Lower leg skin (tissue), 4 donors: ENCODE measurements at regions not wholly inside any gene's neighbourhood (a gene's known extent, or its start where the extent isn't known, plus 50 kb on each side); places are given as distances from the start of the nearest gene placed in this dataset.
"Not testable (repeated sequence)": the region's sequence is repeated elsewhere in the genome, so short reads cannot be mapped to it uniquely, and the experiment has no call there.

Experiments used
- DNase-seq, 2 donors: peaks; one replicate each; pipeline ENCODE4 v3.0.0-alpha.2; 2019; ENCODE audit warnings: low spot score in 2 of 2
- H3K4me3 ChIP-seq: fragments of 200-600 bp; sonication (generic); 2 replicates; pipeline ENCODE4 v1.5.1; 2017; ENCODE audit warnings: mild to moderate bottlenecking, low read depth; ENCODE audit not compliant: poor library complexity, severe bottlenecking
- CTCF ChIP-seq, 3 donors: fragments of 450-650 bp; IDR thresholded peaks; one replicate each; pipeline ENCODE4 v1.5.1; 2016; ENCODE audit warnings: antibody characterized with exemption in 3 of 3, mild to moderate bottlenecking in 3 of 3, moderate library complexity in 2 of 3
- POLR2A ChIP-seq, 2 donors: fragments of 450-650 bp; IDR thresholded peaks; one replicate each; pipeline ENCODE4 v1.6.1; 2016 to 2017; ENCODE audit warnings: antibody characterized with exemption in 2 of 2, mild to moderate bottlenecking in 1 of 2, moderate library complexity in 1 of 2
- WGBS, 2 donors: methylation state at CpG; one replicate each; pipeline ENCODE4 v1.1.5; 2018; 5-methylcytosine and 5-hydroxymethylcytosine counted together
- intact Hi-C: fragments of 100-400 bp; cut with DNase I; formaldehyde crosslinking; loops from one replicate; pipeline ENCODE4 v1.15.0; 2023; ENCODE audit warnings: low total_unique reads

DNA sequence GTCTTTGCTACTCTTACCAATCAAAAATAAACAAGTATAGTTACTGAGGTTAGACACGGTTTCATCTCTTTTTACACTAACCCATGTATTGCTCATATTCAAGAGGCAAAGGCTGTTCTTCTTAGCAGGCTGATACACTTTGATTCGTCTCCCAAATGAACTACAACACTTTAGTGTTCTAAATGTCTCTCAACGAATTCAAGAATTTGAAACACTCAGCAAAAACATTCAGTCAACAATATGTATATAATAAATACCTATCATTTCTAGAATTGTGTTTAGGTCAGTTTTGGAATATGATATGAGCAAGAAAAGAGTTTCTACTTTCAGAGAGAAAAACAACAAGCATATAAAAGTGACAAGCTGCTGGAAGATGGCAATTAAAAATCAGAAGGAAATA, 669.6 kb upstream of the DPPA4 start:
- no peak for DNase-seq
- H3K4me3 ChIP-seq = no peak overlapping the region
- WGBS, 2 donors = 76 to 77% methylated on average over 3 of the region's 3 CpGs
- TF ChIP-seq POLR2A (IDR thresholded peaks at IDR 0.05) (no peak), CTCF (IDR thresholded peaks at IDR 0.05) (no peak)
- intact Hi-C loops = no loop called here

DNA sequence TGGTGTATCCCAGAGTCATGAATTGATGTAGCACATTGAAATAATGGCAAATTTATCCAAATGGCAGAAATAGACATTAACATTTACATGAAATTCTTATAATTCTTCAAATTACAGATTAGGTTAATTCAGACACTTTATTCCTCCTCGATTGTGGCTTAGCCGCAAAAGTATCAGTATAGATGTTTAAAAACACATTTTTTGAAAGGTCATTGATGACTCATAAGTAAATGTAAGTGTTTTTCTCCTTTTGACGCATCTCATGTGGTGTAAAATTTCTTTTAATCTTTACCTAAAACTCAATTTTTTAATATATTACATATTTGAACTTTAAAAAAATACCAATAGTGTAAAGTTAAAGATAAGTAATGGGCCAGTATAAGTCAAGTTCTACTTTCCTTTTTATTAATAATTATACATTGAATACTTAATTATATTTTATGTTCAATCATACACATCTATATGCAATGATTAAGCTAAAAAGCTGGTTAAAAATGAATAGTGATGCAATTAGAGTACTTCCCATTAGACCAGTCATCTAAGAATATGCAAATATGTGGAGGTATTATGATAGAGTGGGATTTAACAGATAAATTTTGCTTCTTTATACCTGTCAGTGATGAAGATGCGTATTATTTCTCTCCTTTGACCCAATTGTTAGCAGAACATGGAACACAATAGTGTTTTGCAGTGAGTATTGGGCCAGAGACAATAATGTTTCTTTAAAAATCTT, 678.1 kb upstream of the DPPA4 start:
- DNase-seq = no peak
- TF ChIP-seq CTCF (IDR thresholded peaks at IDR 0.05) (no peak), POLR2A (IDR thresholded peaks at IDR 0.05) (no peak)
- intact Hi-C loops = no loop called here
- no peak overlapping the region for H3K4me3 ChIP-seq
- WGBS, 2 donors = 82 to 86% methylated on average over 4 of the region's 4 CpGs

DNA sequence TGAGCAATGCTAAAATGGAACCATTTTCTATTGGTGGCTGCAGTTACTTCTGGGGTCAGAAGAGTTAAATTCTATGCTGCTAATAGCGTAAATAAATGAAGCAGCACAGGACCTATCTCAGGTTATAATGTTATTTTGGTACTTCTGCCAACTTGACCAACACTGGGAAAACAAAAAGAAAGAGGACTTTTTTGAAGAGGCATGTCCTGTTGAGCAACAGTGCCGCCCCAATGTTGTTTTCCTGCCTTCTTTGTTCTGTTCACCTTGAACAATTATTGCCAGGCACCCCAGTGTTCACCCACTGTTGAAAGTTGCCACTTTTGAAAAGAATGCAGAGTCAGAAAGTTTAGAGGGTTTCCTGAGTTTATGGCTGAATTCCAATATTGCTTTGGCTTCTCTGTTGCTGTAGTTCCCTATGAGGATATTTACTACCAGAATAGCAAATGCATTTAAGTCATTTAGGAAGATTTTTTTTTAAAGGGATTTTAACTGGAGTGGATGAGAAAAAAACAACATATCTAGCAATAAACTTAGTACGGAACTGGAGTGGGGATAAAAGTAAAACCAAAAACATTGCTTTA, 679.0 kb upstream of the DPPA4 start:
- WGBS, 2 donors = 53 to 55% methylated on average over 3 of the region's 3 CpGs
- intact Hi-C loops = no loop called here
- no peak overlapping the region for H3K4me3 ChIP-seq
- DNase-seq = no peak
- TF ChIP-seq CTCF (IDR thresholded peaks at IDR 0.05) (no peak), POLR2A (IDR thresholded peaks at IDR 0.05) (no peak)

DNA sequence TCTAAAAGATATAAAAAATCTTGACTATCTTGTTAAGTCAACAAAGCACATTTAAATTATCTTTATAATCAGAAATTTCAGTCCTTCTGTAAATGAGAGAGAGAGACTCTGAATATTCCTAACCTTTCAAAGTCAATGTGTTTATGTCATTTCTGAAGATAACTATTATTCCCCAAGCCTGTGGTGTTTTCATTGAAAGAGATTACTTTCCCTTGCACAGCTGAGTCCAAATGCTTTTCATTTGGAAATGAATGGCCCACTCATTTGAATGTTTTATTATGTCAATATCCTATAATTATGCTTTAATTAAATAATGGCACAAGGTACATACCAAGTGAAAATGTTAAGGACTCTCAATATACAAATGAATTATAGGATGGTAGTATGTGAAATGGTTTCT, 680.0 kb upstream of the DPPA4 start:
- H3K4me3 ChIP-seq = no peak overlapping the region
- no peak for DNase-seq
- TF ChIP-seq CTCF (IDR thresholded peaks at IDR 0.05) (no peak), POLR2A (IDR thresholded peaks at IDR 0.05) (no peak)
- intact Hi-C loops = no loop called here

GRCh38 chr3:110021659-110022058, 684.3 kb upstream of the DPPA4 start:
- intact Hi-C loops = no loop called here
- DNase-seq = no peak
- no peak for TF ChIP-seq CTCF (IDR thresholded peaks at IDR 0.05)
- no peak overlapping the region for H3K4me3 ChIP-seq
- WGBS, 2 donors = 0 to 72% methylated on average over 1 of the region's 1 CpG

DNA sequence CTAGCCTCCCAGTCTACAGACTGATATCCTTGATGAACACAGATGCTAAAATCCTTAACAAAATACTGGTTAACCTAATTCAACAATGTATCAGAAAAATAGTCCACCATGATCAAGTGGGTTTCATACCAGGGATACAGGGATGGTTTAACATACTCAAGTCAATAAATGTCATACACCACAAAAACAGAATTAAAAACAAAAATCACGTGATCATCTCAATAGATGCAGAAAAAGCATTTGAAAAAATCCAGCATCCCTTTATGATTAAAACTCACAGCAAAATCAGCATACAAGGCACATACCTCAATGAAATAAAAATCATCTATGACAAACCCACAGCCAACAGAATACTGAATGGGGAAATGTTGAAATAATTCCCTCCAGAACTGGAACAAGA, 685.7 kb upstream of the DPPA4 start:
- H3K4me3 ChIP-seq, DNase-seq, intact Hi-C loops: not testable (repeated sequence)
- WGBS, 2 donors = 80 to 85% methylated on average over 1 of the region's 1 CpG
